Small intestine (tissue), 7 donors: ENCODE measurements at regions not wholly inside any gene's neighbourhood (a gene's known extent, or its start where the extent isn't known, plus 50 kb on each side); places are given as distances from the start of the nearest gene placed in this dataset.

Experiments
- DNase-seq, 2 donors: peaks; one replicate each; pipeline versions ENCODE4 v3.0.0 to v3.0.0-alpha.2; 2013
- FAIRE-seq: peaks from 2 replicates; lab custom pipeline; 2012; peaks lifted over from hg19 to GRCh38; lab: Jason Lieb, UNC
- H3K27ac ChIP-seq, 3 donors: one replicate each; pipeline ENCODE4 v1.5.1; 2013; ENCODE audit warnings: low read length in 2 of 3, mild to moderate bottlenecking in 2 of 3, control low read depth in 1 of 3, inconsistent platforms in 1 of 3, low read depth in 1 of 3, moderate library complexity in 1 of 3
- H3K27me3 ChIP-seq, 3 donors: one replicate each; pipeline ENCODE4 v1.6.1; 2013; ENCODE audit warnings: low read length in 3 of 3, inconsistent platforms in 1 of 3; ENCODE audit not compliant: control insufficient read depth in 3 of 3, insufficient read depth in 3 of 3
- H3K36me3 ChIP-seq, 3 donors: one replicate each; pipeline ENCODE4 v1.6.1; 2013; ENCODE audit warnings: low read length in 3 of 3, inconsistent platforms in 1 of 3, low read depth in 1 of 3, mild to moderate bottlenecking in 1 of 3, moderate library complexity in 1 of 3; ENCODE audit not compliant: control insufficient read depth in 3 of 3, insufficient read depth in 2 of 3
- H3K4me1 ChIP-seq, 3 donors: one replicate each; pipeline ENCODE4 v1.6.1; 2013; ENCODE audit warnings: low read length in 2 of 3, inconsistent platforms in 1 of 3, low read depth in 1 of 3, mild to moderate bottlenecking in 1 of 3, moderate library complexity in 1 of 3; ENCODE audit not compliant: control insufficient read depth in 3 of 3, insufficient read depth in 2 of 3
- H3K4me3 ChIP-seq, 3 donors: one replicate each; pipeline ENCODE4 v1.5.1; 2013; ENCODE audit warnings: low read length in 3 of 3, control low read depth in 1 of 3, inconsistent platforms in 1 of 3, low read depth in 1 of 3, mild to moderate bottlenecking in 1 of 3, moderate library complexity in 1 of 3
- H3K9me3 ChIP-seq, 2 donors: one replicate each; pipeline ENCODE4 v1.6.1; 2013; ENCODE audit warnings: low read depth in 1 of 2, low read length in 1 of 2; ENCODE audit not compliant: control insufficient read depth in 2 of 2, insufficient read depth in 1 of 2
- WGBS, 3 donors: extraction: QIAGEN DNeasy Blood & Tissue Kit; methylation state at CpG; one replicate each; pipeline ENCODE4 v1.1.7; 2013; 5-methylcytosine and 5-hydroxymethylcytosine counted together
- donor health status: healthy with polysubstance abuse.
- donor health status: control.
- donor health status: control.
- donor health status: Bipolar disorder and iron deficiency.
- donor health status: healthy.

- Histone ChIP-seq H3K9me3 (peaks cover 0 to 23% of the 10 kb centered on the region in 2 donors), H3K27me3 (peaks cover 0 to 2% (median 0%) of the 10 kb centered on the region in 3 donors), H3K4me3 (no peak overlapping the region), H3K4me1 (no peaks in the 10 kb centered on the region), H3K36me3 (no peaks in the 10 kb centered on the region), H3K27ac (no peak overlapping the region)
- no peak for FAIRE-seq
- DNase-seq: no peak
- WGBS, 3 donors: 68 to 80% (median 74%) methylated on average over 16 of the region's 16 CpGs
These were observed 59.9 kb upstream of the SMOC2 start for GRCh38 chr6:168380956-168381605.

- H3K4me1 ChIP-seq: no peaks in the 10 kb centered on the region
- no peak overlapping the region for H3K4me3 ChIP-seq
- no peak for FAIRE-seq
- H3K27me3 ChIP-seq: peaks cover 0 to 2% (median 0%) of the 10 kb centered on the region in 3 donors
- H3K36me3 ChIP-seq: no peaks in the 10 kb centered on the region
- WGBS, 3 donors: 91 to 95% (median 92%) methylated on average over 24 of the region's 24 CpGs
- peaks cover 0 to 23% of the 10 kb centered on the region in 2 donors for H3K9me3 ChIP-seq
- DNase-seq: no peak
- H3K27ac ChIP-seq: no peak overlapping the region
These were observed 59.1 kb upstream of the SMOC2 start for GRCh38 chr6:168381726-168382458.

GRCh38 chr6:168383062-168383854 lies 57.7 kb upstream of the SMOC2 start:
- no peaks in the 10 kb centered on the region for H3K4me1 ChIP-seq
- H3K36me3 ChIP-seq: no peaks in the 10 kb centered on the region
- no peaks in the 10 kb centered on the region for H3K27me3 ChIP-seq
- no peak overlapping the region for H3K27ac ChIP-seq
- WGBS, 3 donors: 83 to 93% (median 84%) methylated on average over 45 to 46 of the region's 46 CpGs
- H3K4me3 ChIP-seq: no peak overlapping the region
- no peak for FAIRE-seq
- peaks cover 0 to 23% of the 10 kb centered on the region in 2 donors for H3K9me3 ChIP-seq
- no peak for DNase-seq

GRCh38 chr6:168384045-168385036 lies 56.6 kb upstream of the SMOC2 start:
- H3K27ac ChIP-seq: no peak overlapping the region
- FAIRE-seq: no peak
- H3K36me3 ChIP-seq: no peaks in the 10 kb centered on the region
- peaks cover 0 to 14% of the 10 kb centered on the region in 2 donors for H3K9me3 ChIP-seq
- DNase-seq: no peak
- WGBS, 3 donors: 81 to 89% (median 85%) methylated on average over 31 of the region's 31 CpGs
- H3K4me1 ChIP-seq: no peaks in the 10 kb centered on the region
- H3K4me3 ChIP-seq: no peak overlapping the region
- no peaks in the 10 kb centered on the region for H3K27me3 ChIP-seq

- Histone ChIP-seq H3K9me3 (peaks cover 0 to 10% of the 10 kb centered on the region in 2 donors), H3K4me1 (no peaks in the 10 kb centered on the region), H3K36me3 (no peaks in the 10 kb centered on the region), H3K27me3 (no peaks in the 10 kb centered on the region), H3K4me3 (no peak overlapping the region), H3K27ac (no peak overlapping the region)
- 75 to 87% (median 86%) methylated on average over 18 of the region's 18 CpGs for WGBS, 3 donors
- DNase-seq: no peak
- FAIRE-seq: no peak
These were observed 55.8 kb upstream of the SMOC2 start for GRCh38 chr6:168385037-168385759.

GRCh38 chr6:168385858-168386735 lies 54.9 kb upstream of the SMOC2 start:
- Histone ChIP-seq H3K4me1 (no peaks in the 10 kb centered on the region), H3K27ac (no peak overlapping the region), H3K27me3 (no peaks in the 10 kb centered on the region), H3K36me3 (no peaks in the 10 kb centered on the region), H3K9me3 (peaks cover 0 to 5% of the 10 kb centered on the region in 2 donors), H3K4me3 (no peak overlapping the region)
- no peak for DNase-seq
- no peak for FAIRE-seq
- WGBS, 3 donors: 58 to 80% (median 62%) methylated on average over 9 of the region's 9 CpGs

- Histone ChIP-seq H3K27ac (no peak overlapping the region), H3K9me3 (peaks cover 0 to 5% of the 10 kb centered on the region in 2 donors), H3K36me3 (no peaks in the 10 kb centered on the region), H3K4me3 (no peak overlapping the region), H3K27me3 (no peaks in the 10 kb centered on the region), H3K4me1 (no peaks in the 10 kb centered on the region)
- WGBS, 3 donors: 88 to 93% (median 93%) methylated on average over 9 of the region's 9 CpGs
- DNase-seq (no peak), FAIRE-seq (no peak)
These were observed 54.0 kb upstream of the SMOC2 start for GRCh38 chr6:168386973-168387372.
